ENCODE measurements at regions not wholly inside any gene's neighbourhood (a gene's known extent, or its start where the extent isn't known, plus 50 kb on each side); places are given as distances from the start of the nearest gene placed in this dataset.

GRCh38 chr21:39106881-39107462, 76.3 kb downstream of the PSMG1 start:
- no peak for DNase-seq (ENCODE audit: insufficient read length, low spot score)
- FAIRE-seq = no peak

GRCh38 chr21:39105836-39106235, 77.4 kb downstream of the PSMG1 start:
- DNase-seq (ENCODE audit: insufficient read length, low spot score) (no peak), FAIRE-seq (no peak)

GRCh38 chr21:39105341-39105765, 77.9 kb downstream of the PSMG1 start:
- no peak for DNase-seq (ENCODE audit: insufficient read length, low spot score)
- FAIRE-seq = no peak

- FAIRE-seq = no peak
Measured at GRCh38 chr21:39104911-39105310, 78.3 kb downstream of the PSMG1 start.

GRCh38 chr21:39103689-39104088, 79.6 kb downstream of the PSMG1 start:
- FAIRE-seq (no peak), DNase-seq (ENCODE audit: insufficient read length, low spot score) (no peak)

More at GRCh38 chr21:39104911-39105310, 78.3 kb downstream of the PSMG1 start:
- no peak for DNase-seq (ENCODE audit: insufficient read length, low spot score)

GRCh38 chr21:39099859-39100258, 83.4 kb downstream of the PSMG1 start:
- DNase-seq (ENCODE audit: insufficient read length, low spot score) (no peak), FAIRE-seq (no peak)

- FAIRE-seq = no peak
- DNase-seq (ENCODE audit: insufficient read length, low spot score) = no peak
Measured at GRCh38 chr21:39098696-39099200, 84.5 kb downstream of the PSMG1 start.

- DNase-seq (ENCODE audit: insufficient read length, low spot score) = no peak
Measured at GRCh38 chr21:39097981-39098380, 85.3 kb downstream of the PSMG1 start.

GRCh38 chr21:39097335-39097861, 85.9 kb downstream of the PSMG1 start:
- no peak for DNase-seq (ENCODE audit: insufficient read length, low spot score)
- no peak for FAIRE-seq

More at GRCh38 chr21:39097981-39098380, 85.3 kb downstream of the PSMG1 start:
- no peak for FAIRE-seq

GRCh38 chr21:39096754-39097153, 86.5 kb downstream of the PSMG1 start:
- FAIRE-seq (no peak), DNase-seq (ENCODE audit: insufficient read length, low spot score) (no peak)

- no peak for DNase-seq (ENCODE audit: insufficient read length, low spot score)
- FAIRE-seq = no peak
Measured at GRCh38 chr21:39095681-39096080, 87.6 kb downstream of the PSMG1 start.

GRCh38 chr21:39094847-39095579, 88.2 kb downstream of the PSMG1 start:
- DNase-seq (ENCODE audit: insufficient read length, low spot score) = no peak
- no peak for FAIRE-seq

- FAIRE-seq = no peak
Measured at GRCh38 chr21:39094087-39094780, 89.0 kb downstream of the PSMG1 start.

GRCh38 chr21:39093526-39093925, 89.7 kb downstream of the PSMG1 start:
- DNase-seq (ENCODE audit: insufficient read length, low spot score) = no peak
- no peak for FAIRE-seq

More at GRCh38 chr21:39094087-39094780, 89.0 kb downstream of the PSMG1 start:
- no peak for DNase-seq (ENCODE audit: insufficient read length, low spot score)

GRCh38 chr21:39088831-39089380, 94.3 kb downstream of the PSMG1 start:
- FAIRE-seq = no peak
- DNase-seq (ENCODE audit: insufficient read length, low spot score) = no peak

GRCh38 chr21:39088031-39088370, 95.2 kb downstream of the PSMG1 start:
- no peak for FAIRE-seq
- no peak for DNase-seq (ENCODE audit: insufficient read length, low spot score)

GRCh38 chr21:39087238-39088030, 95.8 kb downstream of the PSMG1 start:
- FAIRE-seq = no peak

GRCh38 chr21:39086547-39086946, 96.7 kb downstream of the PSMG1 start:
- no peak for DNase-seq (ENCODE audit: insufficient read length, low spot score)
- FAIRE-seq = no peak

More at GRCh38 chr21:39087238-39088030, 95.8 kb downstream of the PSMG1 start:
- no peak for DNase-seq (ENCODE audit: insufficient read length, low spot score)

GRCh38 chr21:39085843-39086405, 97.3 kb downstream of the PSMG1 start:
- FAIRE-seq = no peak
- DNase-seq (ENCODE audit: insufficient read length, low spot score) = no peak

Data from GM19239 (cell line).